HCT116 (cell line): ENCODE measurements at regions not wholly inside any gene's neighbourhood (a gene's known extent, or its start where the extent isn't known, plus 50 kb on each side); places are given as distances from the start of the nearest gene placed in this dataset.

ENCODE experiments used
- ATAC-seq: fragments of 200-7000 bp; cut with Tn5 transposase; 2 replicates; pipeline ENCODE4 v1.9.1; 2020; ENCODE audit warnings: mild to moderate bottlenecking, moderate library complexity
- BruUV-seq: library from RNA; stranded (reverse); fragments of 400-500 nt; replicated peaks from 2 replicates; lab custom pipeline; 2021; lab: Mats Ljungman, UMichigan
- CTCF ChIA-PET: fragments of 300-600 bp; sonication (Branson Sonifier 250); formaldehyde crosslinking; loops from one replicate; lab custom pipeline; 2021; ENCODE audit warnings: antibody characterized with exemption; lab: Charles Lee
- POLR2A ChIA-PET: fragments of 300-600, 350-600 bp; sonication (Branson Sonifier 250); formaldehyde crosslinking; loops from one replicate; lab custom pipeline; 2021; ENCODE audit warnings: antibody characterized with exemption; lab: Charles Lee
- RAD21 ChIA-PET, 2 experiments: fragments of 300-600 bp; sonication (Branson Sonifier 250); formaldehyde crosslinking; loops; one replicate each; lab custom pipeline; 2023; ENCODE audit warnings: low total read pairs in 2 of 2; ENCODE audit not compliant: uncharacterized antibody in 2 of 2, unreplicated experiment in 2 of 2, low non-redundant PET in 1 of 2; lab: Charles Lee
- DNase-seq: peaks from one replicate; pipeline ENCODE4 v3.0.0-alpha.2; 2010; ENCODE audit warnings: low read depth, low spot score
- H2AFZ ChIP-seq: fragments of 200-600 bp; shearing (Covaris generic), sonication (generic); 2 replicates; pipeline ENCODE4 v1.6.1; 2017; ENCODE audit warnings: low read depth, mixed run types, mixed read lengths, antibody characterized with exemption, low read length; ENCODE audit not compliant: poor library complexity, severe bottlenecking
- H3K27ac ChIP-seq: 2 replicates; pipeline ENCODE4 v1.5.1; 2012; ENCODE audit warnings: low read depth, low read length
- H3K27me3 ChIP-seq: fragments of 200-600 bp; sonication (generic); 2 replicates; pipeline ENCODE4 v1.6.1; 2016; ENCODE audit warnings: mixed run types, low read length, mixed read lengths; ENCODE audit not compliant: insufficient read depth
- H3K36me3 ChIP-seq, 2 experiments: fragments of 200-500 bp in 1 of 2; fragments of 200-600 bp in 1 of 2; sonication (Bioruptor generic) in 1 of 2; sonication (generic) in 1 of 2; 2 replicates each; pipeline versions ENCODE4 v1.5.1 to v1.6.1; 2014 to 2016; ENCODE audit warnings: low read length in 2 of 2, inconsistent platforms in 1 of 2, mixed read lengths in 1 of 2, mixed run types in 1 of 2; ENCODE audit not compliant: insufficient read depth in 2 of 2, control insufficient read depth in 1 of 2
- H3K4me1 ChIP-seq, 2 experiments: fragments of 200-600 bp in 1 of 2; sonication (generic) in 1 of 2; 2 replicates each; pipeline versions ENCODE4 v1.5.1 to v1.6.1; 2012 to 2017; ENCODE audit warnings: low read length in 2 of 2, inconsistent platforms in 1 of 2, mild to moderate bottlenecking in 1 of 2, mixed read lengths in 1 of 2, mixed run types in 1 of 2, moderate library complexity in 1 of 2; ENCODE audit not compliant: insufficient read depth in 2 of 2, control insufficient read depth in 1 of 2
- H3K4me2 ChIP-seq: fragments of 200-600 bp; sonication (generic); 2 replicates; pipeline ENCODE4 v1.6.1; 2017; ENCODE audit warnings: mixed run types, low read length, mixed read lengths
- H3K4me3 ChIP-seq, 2 experiments: fragments of 200-600 bp in 1 of 2; sonication (generic) in 1 of 2; replicated peaks in 1 of 2; 2 replicates each; pipeline ENCODE4 v1.5.1; 2011 to 2016; ENCODE audit warnings: low read length in 2 of 2, control low read depth in 1 of 2, low read depth in 1 of 2, mild to moderate bottlenecking in 1 of 2, mixed read lengths in 1 of 2, mixed run types in 1 of 2
- H3K79me2 ChIP-seq: fragments of 200-600 bp; sonication (generic); 2 replicates; pipeline ENCODE4 v1.6.1; 2017; ENCODE audit warnings: mild to moderate bottlenecking, mixed run types, low read length, moderate library complexity, mixed read lengths; ENCODE audit not compliant: insufficient read depth
- H3K9ac ChIP-seq: fragments of 200-600 bp; sonication (generic); 2 replicates; pipeline ENCODE4 v1.6.1; 2016; ENCODE audit warnings: low read length, mixed read lengths
- H3K9me2 ChIP-seq: fragments of 200-600 bp; sonication (generic), shearing (Covaris generic); 2 replicates; pipeline ENCODE4 v1.6.1; 2017; ENCODE audit warnings: mixed run types, mild to moderate bottlenecking, moderate library complexity; ENCODE audit not compliant: insufficient read depth
- H3K9me3 ChIP-seq, 2 experiments: fragments of 200-500 bp in 1 of 2; fragments of 200-600 bp in 1 of 2; sonication (Bioruptor generic) in 1 of 2; sonication (generic) in 1 of 2; 2 replicates each; pipeline ENCODE4 v1.6.1; 2014 to 2017; ENCODE audit warnings: low read length in 2 of 2, mixed read lengths in 2 of 2, inconsistent platforms in 1 of 2, low read depth in 1 of 2, mild to moderate bottlenecking in 1 of 2, mixed run types in 1 of 2, moderate library complexity in 1 of 2; ENCODE audit not compliant: control insufficient read depth in 1 of 2, insufficient read depth in 1 of 2
- H4K20me1 ChIP-seq: fragments of 200-600 bp; sonication (generic), shearing (Covaris generic); 2 replicates; pipeline ENCODE4 v1.6.1; 2017; ENCODE audit warnings: mixed run types, mild to moderate bottlenecking, moderate library complexity; ENCODE audit not compliant: insufficient read depth
- EGR1 ChIP-seq: IDR thresholded peaks from 2 replicates; pipeline ENCODE4 v1.6.1; 2012; ENCODE audit warnings: low read depth
- EZH2phosphoT487 ChIP-seq: fragments of 200-600 bp; IDR thresholded peaks from 2 replicates; pipeline ENCODE4 v1.6.1; 2018; ENCODE audit warnings: antibody characterized with exemption, borderline replicate concordance
- JUND ChIP-seq: IDR thresholded peaks from 2 replicates; pipeline ENCODE4 v1.6.1; 2012
- MAX ChIP-seq: IDR thresholded peaks from 2 replicates; pipeline ENCODE4 v1.6.1; 2012
- POLR2A ChIP-seq: IDR thresholded peaks from 2 replicates; pipeline ENCODE4 v1.7.0; 2011; ENCODE audit warnings: borderline replicate concordance; ENCODE audit not compliant: insufficient read depth, insufficient read length; ENCODE audit errors: extremely low read depth
- RAD21 ChIP-seq: IDR thresholded peaks from 2 replicates; pipeline ENCODE4 v1.6.1; 2012; ENCODE audit warnings: low read depth, mild to moderate bottlenecking
- REST ChIP-seq: IDR thresholded peaks from 2 replicates; pipeline ENCODE4 v1.6.1; 2012; ENCODE audit warnings: low read depth
- YY1 ChIP-seq: IDR thresholded peaks from 2 replicates; pipeline ENCODE4 v1.6.1; 2011; ENCODE audit warnings: low read length, low read depth, moderate library complexity, mild to moderate bottlenecking; ENCODE audit not compliant: insufficient replicate concordance; ENCODE audit errors: extremely low read depth
- ZBTB33 ChIP-seq: IDR thresholded peaks from 2 replicates; pipeline ENCODE4 v1.6.1; 2011; ENCODE audit warnings: mild to moderate bottlenecking, low read length, moderate library complexity; ENCODE audit not compliant: insufficient replicate concordance; ENCODE audit errors: extremely low read depth
- ZFX ChIP-seq: fragments of 450-650 bp; IDR thresholded peaks from 2 replicates; pipeline ENCODE4 v1.6.1; 2017
- ZNF274 ChIP-seq: fragments of 200-500 bp; sonication (Bioruptor generic); IDR thresholded peaks from 2 replicates; pipeline ENCODE4 v1.6.1; 2014; ENCODE audit warnings: mild to moderate bottlenecking, low read depth, low read length, inconsistent platforms
- intact Hi-C: fragments of 100-400 bp; cut with micrococcal nuclease; formaldehyde crosslinking; loops from 2 replicates; pipeline ENCODE4 v1.10.0; 2022

- no peaks in the 10 kb centered on the region for H4K20me1 ChIP-seq
- DNase-seq (no peak), ATAC-seq (no peak)
- no peak overlapping the region for H3K4me3 ChIP-seq
- no peaks in the 10 kb centered on the region for H3K79me2 ChIP-seq
- intact Hi-C loops = no loop called here
- CTCF ChIA-PET = no interaction called here
- RAD21 ChIA-PET = no interaction called here
- no peak overlapping the region for H2AFZ ChIP-seq
- TF ChIP-seq ZNF274 (no peak), POLR2A (no peak), YY1 (no peak), JUND (no peak), ZFX (no peak), RAD21 (no peak), ZBTB33 (no peak), REST (no peak), EGR1 (no peak), EZH2phosphoT487 (no peak), MAX (no peak)
- H3K27me3 ChIP-seq = no peaks in the 10 kb centered on the region
- H3K4me2 ChIP-seq = no peak overlapping the region
- H3K4me1 ChIP-seq = no peaks in the 10 kb centered on the region
- H3K27ac ChIP-seq = no peak overlapping the region
- BruUV-seq = no TSS peak
- peaks cover 6 to 9% of the 10 kb centered on the region in 2 experiments; a peak in 1 of 4 replicates for H3K9me3 ChIP-seq
- no peak overlapping the region for H3K9ac ChIP-seq
- POLR2A ChIA-PET = no interaction called here
- H3K36me3 ChIP-seq = no peaks in the 10 kb centered on the region
- no peaks in the 10 kb centered on the region for H3K9me2 ChIP-seq
Observed at GRCh38 chr5:164637931-164638521, 1132.6 kb downstream of the MAT2B start.
